ENCODE measurements at regions not wholly inside any gene's neighbourhood (a gene's known extent, or its start where the extent isn't known, plus 50 kb on each side); places are given as distances from the start of the nearest gene placed in this dataset.

- TF ChIP-seq RAD21 (IDR thresholded peaks at IDR 0.05; ENCODE audit: low read depth) (no peak), TAF1 (IDR thresholded peaks at IDR 0.05; ENCODE audit: low read depth) (no peak), NFIC (IDR thresholded peaks at IDR 0.05) (no peak), EGR1 (IDR thresholded peaks at IDR 0.05) (no peak), REST (IDR thresholded peaks at IDR 0.05; ENCODE audit: low read depth) (no peak), ZBTB7A (IDR thresholded peaks at IDR 0.05; ENCODE audit: low read depth) (no peak), EP300 (IDR thresholded peaks at IDR 0.05; ENCODE audit: borderline replicate concordance) (no peak), YY1 (IDR thresholded peaks at IDR 0.05; ENCODE audit: low read depth) (no peak), CEBPB (IDR thresholded peaks at IDR 0.05) (no peak)
Measured at GRCh38 chr19:31656507-31656906, 307.3 kb upstream of the TSHZ3 start.

Data from Ishikawa (cell line).